Ascending aorta (tissue), 2 donors: ENCODE measurements at regions not wholly inside any gene's neighbourhood (a gene's known extent, or its start where the extent isn't known, plus 50 kb on each side); places are given as distances from the start of the nearest gene placed in this dataset.

ENCODE experiments used
- DNase-seq, 2 donors: peaks; one replicate each; pipeline ENCODE4 v3.0.0-alpha.2; 2019; ENCODE audit warnings: low spot score in 2 of 2
- H3K27ac ChIP-seq, 2 donors: fragments of 200-600 bp; sonication (generic); one replicate each; pipeline ENCODE4 v1.5.1; 2016 to 2017; ENCODE audit warnings: mild to moderate bottlenecking in 1 of 2
- H3K27me3 ChIP-seq: fragments of 200-600 bp; sonication (generic); one replicate; pipeline ENCODE4 v1.5.1; 2017
- H3K36me3 ChIP-seq, 2 donors: fragments of 200-600 bp; sonication (generic); one replicate each; pipeline ENCODE4 v1.5.1; 2016
- H3K4me1 ChIP-seq, 2 donors: fragments of 200-600 bp; sonication (generic); one replicate each; pipeline ENCODE4 v1.5.1; 2016 to 2017; ENCODE audit warnings: mild to moderate bottlenecking in 1 of 2
- H3K4me3 ChIP-seq, 2 donors: fragments of 200-600 bp; sonication (generic); one replicate each; pipeline ENCODE4 v1.5.1; 2016 to 2017; ENCODE audit warnings: mild to moderate bottlenecking in 1 of 2
- H3K9me3 ChIP-seq, 2 donors: fragments of 200-600 bp; sonication (generic); one replicate each; pipeline ENCODE4 v1.5.1; 2016
- intact Hi-C: fragments of 100-400 bp; cut with DNase I; formaldehyde crosslinking; loops from one replicate; pipeline ENCODE4 v1.15.1; 2023
- TF ChIP-seq, protein P1 (sequence below), 3 experiments: fragments of 200-600 bp in 2 of 3; fragments of 450-650 bp in 1 of 3; sonication (generic) in 2 of 3; IDR thresholded peaks; one replicate each; pipeline ENCODE4 v1.5.1; 2016 to 2019; ENCODE audit warnings: antibody characterized with exemption in 3 of 3, mild to moderate bottlenecking in 1 of 3, moderate library complexity in 1 of 3

DNA sequence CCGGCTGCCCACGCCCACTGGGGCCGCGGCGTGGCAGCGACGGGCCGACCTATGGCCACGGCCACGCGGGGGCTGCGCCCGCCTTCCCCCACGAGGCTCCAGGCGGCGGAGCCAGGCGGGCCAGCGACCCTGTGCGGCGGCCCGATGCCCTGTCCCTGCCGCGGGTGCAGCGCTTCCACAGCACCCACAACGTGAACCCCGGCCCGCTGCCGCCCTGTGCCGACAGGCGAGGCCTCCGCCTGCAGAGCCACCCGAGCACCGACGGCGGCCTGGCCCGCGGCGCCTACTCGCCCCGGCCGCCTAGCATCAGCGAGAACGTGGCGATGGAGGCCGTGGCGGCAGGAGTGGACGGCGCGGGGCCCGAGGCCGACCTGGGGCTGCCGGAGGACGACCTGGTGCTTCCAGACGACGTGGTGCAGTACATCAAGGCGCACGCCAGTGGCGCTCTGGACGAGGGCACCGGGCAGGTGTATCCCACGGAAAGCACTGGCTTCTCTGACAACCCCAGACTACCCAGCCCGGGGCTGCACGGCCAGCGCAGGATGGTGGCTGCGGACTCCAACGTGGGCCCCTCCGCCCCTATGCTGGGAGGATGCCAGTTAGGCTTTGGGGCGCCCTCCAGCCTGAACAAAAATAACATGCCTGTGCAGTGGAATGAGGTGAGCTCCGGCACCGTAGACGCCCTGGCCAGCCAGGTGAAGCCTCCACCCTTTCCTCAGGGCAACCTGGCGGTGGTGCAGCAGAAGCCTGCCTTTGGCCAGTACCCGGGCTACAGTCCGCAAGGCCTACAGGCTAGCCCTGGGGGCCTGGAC is 253.2 kb downstream of the GLI2 start:
- intact Hi-C loops = no loop called here
- TF ChIP-seq, protein P1, sequence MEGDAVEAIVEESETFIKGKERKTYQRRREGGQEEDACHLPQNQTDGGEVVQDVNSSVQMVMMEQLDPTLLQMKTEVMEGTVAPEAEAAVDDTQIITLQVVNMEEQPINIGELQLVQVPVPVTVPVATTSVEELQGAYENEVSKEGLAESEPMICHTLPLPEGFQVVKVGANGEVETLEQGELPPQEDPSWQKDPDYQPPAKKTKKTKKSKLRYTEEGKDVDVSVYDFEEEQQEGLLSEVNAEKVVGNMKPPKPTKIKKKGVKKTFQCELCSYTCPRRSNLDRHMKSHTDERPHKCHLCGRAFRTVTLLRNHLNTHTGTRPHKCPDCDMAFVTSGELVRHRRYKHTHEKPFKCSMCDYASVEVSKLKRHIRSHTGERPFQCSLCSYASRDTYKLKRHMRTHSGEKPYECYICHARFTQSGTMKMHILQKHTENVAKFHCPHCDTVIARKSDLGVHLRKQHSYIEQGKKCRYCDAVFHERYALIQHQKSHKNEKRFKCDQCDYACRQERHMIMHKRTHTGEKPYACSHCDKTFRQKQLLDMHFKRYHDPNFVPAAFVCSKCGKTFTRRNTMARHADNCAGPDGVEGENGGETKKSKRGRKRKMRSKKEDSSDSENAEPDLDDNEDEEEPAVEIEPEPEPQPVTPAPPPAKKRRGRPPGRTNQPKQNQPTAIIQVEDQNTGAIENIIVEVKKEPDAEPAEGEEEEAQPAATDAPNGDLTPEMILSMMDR (IDR thresholded peaks at IDR 0.05) = no peak

DNA sequence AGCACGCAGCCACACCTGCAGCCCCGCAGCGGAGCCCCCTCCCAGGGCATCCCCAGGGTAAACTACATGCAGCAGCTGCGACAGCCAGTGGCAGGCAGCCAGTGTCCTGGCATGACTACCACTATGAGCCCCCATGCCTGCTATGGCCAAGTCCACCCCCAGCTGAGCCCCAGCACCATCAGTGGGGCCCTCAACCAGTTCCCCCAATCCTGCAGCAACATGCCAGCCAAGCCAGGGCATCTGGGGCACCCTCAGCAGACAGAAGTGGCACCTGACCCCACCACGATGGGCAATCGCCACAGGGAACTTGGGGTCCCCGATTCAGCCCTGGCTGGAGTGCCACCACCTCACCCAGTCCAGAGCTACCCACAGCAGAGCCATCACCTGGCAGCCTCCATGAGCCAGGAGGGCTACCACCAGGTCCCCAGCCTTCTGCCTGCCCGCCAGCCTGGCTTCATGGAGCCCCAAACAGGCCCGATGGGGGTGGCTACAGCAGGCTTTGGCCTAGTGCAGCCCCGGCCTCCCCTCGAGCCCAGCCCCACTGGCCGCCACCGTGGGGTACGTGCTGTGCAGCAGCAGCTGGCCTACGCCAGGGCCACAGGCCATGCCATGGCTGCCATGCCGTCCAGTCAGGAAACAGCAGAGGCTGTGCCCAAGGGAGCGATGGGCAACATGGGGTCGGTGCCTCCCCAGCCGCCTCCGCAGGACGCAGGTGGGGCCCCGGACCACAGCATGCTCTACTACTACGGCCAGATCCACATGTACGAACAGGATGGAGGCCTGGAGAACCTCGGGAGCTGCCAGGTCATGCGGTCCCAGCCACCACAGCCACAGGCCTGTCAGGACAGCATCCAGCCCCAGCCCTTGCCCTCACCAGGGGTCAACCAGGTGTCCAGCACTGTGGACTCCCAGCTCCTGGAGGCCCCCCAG is 254.1 kb downstream of the GLI2 start:
- Histone ChIP-seq H3K4me1 (no peaks in the 10 kb centered on the region), H3K27ac (no peak overlapping the region), H3K9me3 (no peaks in the 10 kb centered on the region), H3K4me3 (no peak overlapping the region), H3K36me3 (peaks cover 27 to 57% of the 10 kb centered on the region in 2 donors), H3K27me3 (no peaks in the 10 kb centered on the region)
- DNase-seq = peak in 1 of 2 donors; percentile 59
- intact Hi-C loops = no loop called here
- TF ChIP-seq, protein P1 (IDR thresholded peaks at IDR 0.05) = no peak

More for the DNA sequence above, 253.2 kb downstream of the GLI2 start:
- peak in 1 of 2 donors; percentile 57 for DNase-seq
- no peaks in the 10 kb centered on the region for H3K9me3 ChIP-seq
- H3K4me3 ChIP-seq = no peak overlapping the region
- H3K36me3 ChIP-seq = peaks cover 31 to 66% of the 10 kb centered on the region in 2 donors
- no peak overlapping the region for H3K27ac ChIP-seq
- no peaks in the 10 kb centered on the region for H3K4me1 ChIP-seq
- no peaks in the 10 kb centered on the region for H3K27me3 ChIP-seq

DNA sequence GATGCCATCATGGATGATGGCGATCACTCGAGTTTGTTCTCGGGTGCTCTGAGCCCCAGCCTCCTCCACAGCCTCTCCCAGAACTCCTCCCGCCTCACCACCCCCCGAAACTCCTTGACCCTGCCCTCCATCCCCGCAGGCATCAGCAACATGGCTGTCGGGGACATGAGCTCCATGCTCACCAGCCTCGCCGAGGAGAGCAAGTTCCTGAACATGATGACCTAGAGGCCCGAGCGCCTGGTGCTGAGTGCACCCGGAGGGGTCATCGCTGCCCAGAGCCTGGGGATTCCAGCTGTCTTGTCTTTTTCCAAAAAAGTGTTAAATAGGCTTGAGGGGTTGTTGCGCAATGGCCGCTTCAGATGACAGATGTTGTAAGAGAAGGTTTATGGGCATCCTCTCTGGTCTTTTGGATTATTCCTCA is 254.8 kb downstream of the GLI2 start:
- Histone ChIP-seq H3K4me3 (no peak overlapping the region), H3K9me3 (no peaks in the 10 kb centered on the region), H3K4me1 (no peaks in the 10 kb centered on the region), H3K27ac (no peak overlapping the region), H3K36me3 (peaks cover 21 to 50% of the 10 kb centered on the region in 2 donors), H3K27me3 (no peaks in the 10 kb centered on the region)
- no peak for DNase-seq
- intact Hi-C loops = no loop called here
- TF ChIP-seq, protein P1 (IDR thresholded peaks at IDR 0.05) = no peak

DNA sequence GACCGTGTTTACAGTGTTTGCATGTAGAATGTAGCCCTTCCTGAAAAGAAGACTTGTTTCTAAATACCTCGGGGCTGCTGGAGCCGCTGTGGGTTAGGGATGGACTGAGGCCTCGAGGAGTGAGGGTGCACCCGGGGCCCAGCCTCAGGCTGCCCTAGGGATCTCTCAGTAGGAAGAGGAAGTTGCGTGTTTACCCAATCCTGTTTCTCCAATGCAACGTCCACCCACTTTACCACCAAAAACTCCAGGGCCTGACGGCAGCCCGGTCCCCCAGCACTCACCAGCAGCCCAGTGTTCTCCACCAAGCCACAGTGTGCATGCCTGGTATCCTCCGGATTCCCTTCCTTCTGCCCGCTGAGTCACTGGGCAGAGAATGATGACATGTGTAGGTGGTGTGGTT is 255.8 kb downstream of the GLI2 start:
- H3K9me3 ChIP-seq = no peaks in the 10 kb centered on the region
- no peak overlapping the region for H3K4me3 ChIP-seq
- no peaks in the 10 kb centered on the region for H3K27me3 ChIP-seq
- H3K4me1 ChIP-seq = no peaks in the 10 kb centered on the region
- intact Hi-C loops = no loop called here
- TF ChIP-seq, protein P1 (IDR thresholded peaks at IDR 0.05) = no peak
- no peak for DNase-seq
- H3K27ac ChIP-seq = no peak overlapping the region
- H3K36me3 ChIP-seq = peaks cover 19 to 42% of the 10 kb centered on the region in 2 donors

DNA sequence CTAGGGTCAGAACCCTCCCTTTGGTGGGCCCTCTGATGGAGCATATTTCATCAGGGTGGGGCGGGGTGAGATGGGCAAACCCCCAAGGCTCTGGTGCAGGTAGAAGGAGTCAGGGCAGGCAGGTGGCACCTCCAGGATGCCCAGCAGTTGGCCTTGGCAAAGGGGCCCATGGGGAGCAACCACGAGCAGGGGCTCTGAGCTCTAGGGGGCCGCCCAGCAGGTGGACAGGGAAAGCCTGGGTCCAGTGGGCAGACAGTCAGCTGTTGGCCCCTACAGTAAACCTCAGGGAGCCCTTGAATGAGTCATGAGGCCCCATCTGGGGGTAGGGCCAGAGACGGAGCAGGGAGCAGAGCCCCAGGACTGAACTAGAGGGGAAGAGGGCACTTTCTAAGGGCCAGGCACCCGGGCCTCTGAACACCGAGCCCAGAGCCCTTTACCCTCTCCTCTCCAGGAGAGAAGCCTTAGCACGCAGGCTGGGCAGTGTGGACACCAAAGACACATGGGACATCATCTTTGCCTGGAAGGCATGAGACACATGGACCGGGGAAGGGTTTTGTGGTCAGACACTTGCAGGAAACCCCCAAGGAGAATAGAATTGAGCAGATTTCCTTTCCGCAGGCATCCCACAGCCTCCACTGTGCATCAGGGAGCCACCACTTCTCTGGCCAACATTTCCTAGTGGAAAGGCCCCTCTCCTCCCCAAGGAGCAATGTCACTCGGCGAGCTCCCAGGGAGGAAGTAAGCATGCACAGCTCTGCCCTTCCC is 257.3 kb downstream of the GLI2 start:
- H3K4me1 ChIP-seq = no peaks in the 10 kb centered on the region
- intact Hi-C loops = no loop called here
- H3K9me3 ChIP-seq = no peaks in the 10 kb centered on the region
- no peak for DNase-seq
- H3K27ac ChIP-seq = no peak overlapping the region
- TF ChIP-seq, protein P1 (IDR thresholded peaks at IDR 0.05) = no peak
- peaks cover 5 to 26% of the 10 kb centered on the region in 2 donors for H3K36me3 ChIP-seq
- H3K27me3 ChIP-seq = no peaks in the 10 kb centered on the region
- H3K4me3 ChIP-seq = no peak overlapping the region
